ENCODE measurements at regions not wholly inside any gene's neighbourhood (a gene's known extent, or its start where the extent isn't known, plus 50 kb on each side); places are given as distances from the start of the nearest gene placed in this dataset.

GRCh38 chr14:98408713-98409112, 863.3 kb downstream of the BCL11B start:
- DNase-seq (no peak), ATAC-seq (ENCODE audit: low read depth) (no peak)
- ChIA-PET CTCF (no interaction called here), POLR2A (ENCODE audit: unreplicated experiment) (no interaction called here)
- H4K8ac ChIP-seq (ENCODE audit: low read depth in 2 of 2, low read length in 2 of 2) = no peak overlapping the region
- H2BK20ac ChIP-seq (ENCODE audit: low read depth, low read length) = no peak overlapping the region
- H3K56ac ChIP-seq (ENCODE audit: extremely low read depth, insufficient read depth, low read length) = no peak overlapping the region
- H3K27ac ChIP-seq (ENCODE audit: insufficient read depth, low read length) = no peak overlapping the region
- no peak overlapping the region for H2AK5ac ChIP-seq (ENCODE audit: low read depth, low read length)
- H3K9me3 ChIP-seq (ENCODE audit: control insufficient read depth, insufficient read depth, low read length) = peaks cover 36% of the 10 kb centered on the region
- no peaks in the 10 kb centered on the region for H4K20me1 ChIP-seq (ENCODE audit: insufficient read depth, low read length)
- no peaks in the 10 kb centered on the region for H3K36me3 ChIP-seq (ENCODE audit: control insufficient read depth, insufficient read depth, low read length)
- in situ Hi-C loops (cut with MboI; ENCODE audit: low sequenced_read_pairs) = no loop called here
- no TSS peak for BruUV-seq (replicated peaks)
- H2BK120ac ChIP-seq (ENCODE audit: low read depth, low read length) = no peak overlapping the region
- no peak overlapping the region for H3K9ac ChIP-seq (ENCODE audit: low read depth, low read length)
- no peak overlapping the region for H4K91ac ChIP-seq (ENCODE audit: insufficient read depth, low read depth, low read length)
- no peaks in the 10 kb centered on the region for H3K4me1 ChIP-seq (ENCODE audit: control insufficient read depth, insufficient read depth, low read length)
- no peak overlapping the region for H3K14ac ChIP-seq (replicated peaks; ENCODE audit: low read depth, low read length)
- no peak overlapping the region for H2BK15ac ChIP-seq (ENCODE audit: low read depth, low read length)
- no peak overlapping the region for H3K4me3 ChIP-seq (ENCODE audit: insufficient read depth, low read depth, low read length)
- no peaks in the 10 kb centered on the region for H3K9me1 ChIP-seq (ENCODE audit: insufficient read depth, low read length)
- intact Hi-C loops (cut with micrococcal nuclease) = no loop called here
- H4K5ac ChIP-seq (ENCODE audit: low read depth, low read length) = no peak overlapping the region
- no peak overlapping the region for H3K4me2 ChIP-seq (ENCODE audit: low read depth, low read length)
- no peaks in the 10 kb centered on the region for H3K27me3 ChIP-seq (ENCODE audit: control insufficient read depth, insufficient read depth, low read length)
- H2AFZ ChIP-seq (replicated peaks; ENCODE audit: low read length, poor library complexity) = no peak overlapping the region
- no peak overlapping the region for H2BK5ac ChIP-seq (ENCODE audit: low read depth, low read length, poor library complexity, severe bottlenecking)
- no peak overlapping the region for H2AK9ac ChIP-seq (replicated peaks; ENCODE audit: low read depth, low read length, poor library complexity)
- dilution Hi-C loops (cut with HindIII; ENCODE audit: low sequenced_read_pairs, unreplicated experiment) = no loop called here
- no peaks in the 10 kb centered on the region for H3K79me1 ChIP-seq (ENCODE audit: low read depth in 1 of 2, low read length in 2 of 2)
- TF ChIP-seq RCOR1 (IDR thresholded peaks at IDR 0.05; ENCODE audit: insufficient replicate concordance, low read length) (no peak), CHD1 (IDR thresholded peaks at IDR 0.05; ENCODE audit: low read depth, low read length) (no peak), BHLHE40 (IDR thresholded peaks at IDR 0.05; ENCODE audit: low read depth, low read length) (no peak), NFE2L2 (IDR thresholded peaks at IDR 0.05; ENCODE audit: low read depth, low read length) (no peak), FOS (IDR thresholded peaks at IDR 0.05; ENCODE audit: low read depth, low read length) (no peak), MXI1 (IDR thresholded peaks at IDR 0.05; ENCODE audit: borderline replicate concordance, low read depth, low read length) (no peak), SMC3 (IDR thresholded peaks at IDR 0.05; ENCODE audit: low read depth, low read length) (no peak), POLR2A (IDR thresholded peaks at IDR 0.05; ENCODE audit: low read depth, low read length) (no peak), MAFK (IDR thresholded peaks at IDR 0.05; ENCODE audit: low read depth, low read length) (no peak), MAZ (IDR thresholded peaks at IDR 0.05; ENCODE audit: borderline replicate concordance, low read depth, low read length) (no peak), CEBPB (IDR thresholded peaks at IDR 0.05; ENCODE audit: low read depth, low read length) (no peak)
- TF ChIP-seq, protein P1, sequence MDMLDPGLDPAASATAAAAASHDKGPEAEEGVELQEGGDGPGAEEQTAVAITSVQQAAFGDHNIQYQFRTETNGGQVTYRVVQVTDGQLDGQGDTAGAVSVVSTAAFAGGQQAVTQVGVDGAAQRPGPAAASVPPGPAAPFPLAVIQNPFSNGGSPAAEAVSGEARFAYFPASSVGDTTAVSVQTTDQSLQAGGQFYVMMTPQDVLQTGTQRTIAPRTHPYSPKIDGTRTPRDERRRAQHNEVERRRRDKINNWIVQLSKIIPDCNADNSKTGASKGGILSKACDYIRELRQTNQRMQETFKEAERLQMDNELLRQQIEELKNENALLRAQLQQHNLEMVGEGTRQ (IDR thresholded peaks at IDR 0.05; ENCODE audit: low read depth, low read length) = no peak
- TF ChIP-seq, protein P2, sequence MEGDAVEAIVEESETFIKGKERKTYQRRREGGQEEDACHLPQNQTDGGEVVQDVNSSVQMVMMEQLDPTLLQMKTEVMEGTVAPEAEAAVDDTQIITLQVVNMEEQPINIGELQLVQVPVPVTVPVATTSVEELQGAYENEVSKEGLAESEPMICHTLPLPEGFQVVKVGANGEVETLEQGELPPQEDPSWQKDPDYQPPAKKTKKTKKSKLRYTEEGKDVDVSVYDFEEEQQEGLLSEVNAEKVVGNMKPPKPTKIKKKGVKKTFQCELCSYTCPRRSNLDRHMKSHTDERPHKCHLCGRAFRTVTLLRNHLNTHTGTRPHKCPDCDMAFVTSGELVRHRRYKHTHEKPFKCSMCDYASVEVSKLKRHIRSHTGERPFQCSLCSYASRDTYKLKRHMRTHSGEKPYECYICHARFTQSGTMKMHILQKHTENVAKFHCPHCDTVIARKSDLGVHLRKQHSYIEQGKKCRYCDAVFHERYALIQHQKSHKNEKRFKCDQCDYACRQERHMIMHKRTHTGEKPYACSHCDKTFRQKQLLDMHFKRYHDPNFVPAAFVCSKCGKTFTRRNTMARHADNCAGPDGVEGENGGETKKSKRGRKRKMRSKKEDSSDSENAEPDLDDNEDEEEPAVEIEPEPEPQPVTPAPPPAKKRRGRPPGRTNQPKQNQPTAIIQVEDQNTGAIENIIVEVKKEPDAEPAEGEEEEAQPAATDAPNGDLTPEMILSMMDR (conservative IDR thresholded peaks at IDR 0.05; ENCODE audit: low read depth, low read length) = no peak
- no peak overlapping the region for H3K4ac ChIP-seq (ENCODE audit: low read depth, low read length)
- H3K18ac ChIP-seq (ENCODE audit: low read depth, low read length) = no peak overlapping the region
- no CpG with 5 or more reads among the region's 6 CpGs for WGBS, 2 experiments (ENCODE audit: extremely low coverage in 2 of 2, insufficient read length in 1 of 2)
- no peak overlapping the region for H3K23ac ChIP-seq (ENCODE audit: low read depth, low read length)

Measured in IMR-90 (cell line).